Fibroblast of skin of back (primary cell): ENCODE measurements at regions not wholly inside any gene's neighbourhood (a gene's known extent, or its start where the extent isn't known, plus 50 kb on each side); places are given as distances from the start of the nearest gene placed in this dataset.
"Not testable (repeated sequence)": the region's sequence is repeated elsewhere in the genome, so short reads cannot be mapped to it uniquely, and the experiment has no call there.

Source experiments
- DNase-seq: peaks from one replicate; pipeline ENCODE4 v3.0.0-alpha.2; 2013

GRCh38 chr4:164108971-164109370, 614.5 kb downstream of the TMA16 start:
- DNase-seq: no peak

- no peak for DNase-seq
Observed at GRCh38 chr4:164109503-164109902, 615.0 kb downstream of the TMA16 start.

- DNase-seq: no peak
Observed at GRCh38 chr4:164115236-164115635, 620.7 kb downstream of the TMA16 start.

- DNase-seq: no peak
Observed at GRCh38 chr4:164116286-164116685, 621.8 kb downstream of the TMA16 start.

- DNase-seq: no peak
Observed at GRCh38 chr4:164134388-164134787, 619.5 kb upstream of the SMIM31 start.

GRCh38 chr4:164136180-164136616, 617.7 kb upstream of the SMIM31 start:
- DNase-seq: peak; percentile 57

GRCh38 chr4:164138521-164138920, 615.4 kb upstream of the SMIM31 start:
- no peak for DNase-seq

- no peak for DNase-seq
Observed at GRCh38 chr4:164139291-164139690, 614.6 kb upstream of the SMIM31 start.

GRCh38 chr4:164141755-164142375, 612.1 kb upstream of the SMIM31 start:
- not testable (repeated sequence) for DNase-seq

GRCh38 chr4:164154416-164154815, 599.5 kb upstream of the SMIM31 start:
- no peak for DNase-seq

- peak; percentile 2 for DNase-seq
Observed at GRCh38 chr4:164169591-164169990, 584.3 kb upstream of the SMIM31 start.

- no peak for DNase-seq
Observed at GRCh38 chr4:164177153-164177552, 576.8 kb upstream of the SMIM31 start.

- no peak for DNase-seq
Observed at GRCh38 chr4:164177753-164178152, 576.2 kb upstream of the SMIM31 start.

- no peak for DNase-seq
Observed at GRCh38 chr4:164188236-164188635, 565.7 kb upstream of the SMIM31 start.

- DNase-seq: no peak
Observed at GRCh38 chr4:164192844-164193243, 561.1 kb upstream of the SMIM31 start.

GRCh38 chr4:164193676-164194075, 560.3 kb upstream of the SMIM31 start:
- DNase-seq: no peak

- DNase-seq: no peak
Observed at GRCh38 chr4:164197556-164197955, 556.4 kb upstream of the SMIM31 start.

- DNase-seq: no peak
Observed at GRCh38 chr4:164203476-164203875, 550.5 kb upstream of the SMIM31 start.

- DNase-seq: peak; percentile 93
Observed at GRCh38 chr4:164204434-164204833, 549.5 kb upstream of the SMIM31 start.

GRCh38 chr4:164207460-164207859, 546.5 kb upstream of the SMIM31 start:
- no peak for DNase-seq

GRCh38 chr4:164210377-164210776, 543.6 kb upstream of the SMIM31 start:
- peak; percentile 59 for DNase-seq

GRCh38 chr4:164212134-164212533, 541.8 kb upstream of the SMIM31 start:
- no peak for DNase-seq

GRCh38 chr4:164212714-164213113, 541.2 kb upstream of the SMIM31 start:
- DNase-seq: no peak

GRCh38 chr4:164215113-164215741, 538.7 kb upstream of the SMIM31 start:
- no peak for DNase-seq

- DNase-seq: peak; percentile 15
Observed at GRCh38 chr4:164221631-164222030, 532.3 kb upstream of the SMIM31 start.
